H1 (cell line): ENCODE measurements at regions not wholly inside any gene's neighbourhood (a gene's known extent, or its start where the extent isn't known, plus 50 kb on each side); places are given as distances from the start of the nearest gene placed in this dataset.

ENCODE experiments used
- BCL11A ChIP-seq, 2 experiments: IDR thresholded peaks; one replicate each; pipeline ENCODE4 v1.6.1; 2011; ENCODE audit warnings: low read depth in 2 of 2, low read length in 2 of 2, mild to moderate bottlenecking in 2 of 2
- POLR2A ChIP-seq, 2 experiments: IDR thresholded peaks; 1 replicate in 1 of 2; 2 replicates in 1 of 2; pipeline ENCODE4 v1.6.1; 2011; ENCODE audit warnings: low read depth in 2 of 2, low read length in 2 of 2, mild to moderate bottlenecking in 2 of 2; ENCODE audit errors: control extremely low read depth in 1 of 2
- RXRA ChIP-seq: IDR thresholded peaks from 2 replicates; pipeline ENCODE4 v1.6.1; 2011; ENCODE audit warnings: low read depth, mild to moderate bottlenecking, low read length, moderate library complexity; ENCODE audit not compliant: insufficient read depth
- SIRT6 ChIP-seq: IDR thresholded peaks from one replicate; pipeline ENCODE4 v1.7.1; 2012; ENCODE audit warnings: low read length, inconsistent platforms
- SIX5 ChIP-seq: IDR thresholded peaks from 2 replicates; pipeline ENCODE4 v1.6.1; 2011; ENCODE audit warnings: mild to moderate bottlenecking, low read depth, low read length
- SP2 ChIP-seq: IDR thresholded peaks from 2 replicates; pipeline ENCODE4 v1.6.1; 2012; ENCODE audit warnings: mild to moderate bottlenecking, low read length, inconsistent platforms
- TF ChIP-seq, protein P1 (sequence below), 3 experiments: IDR thresholded peaks; 1 replicate in 2 of 3; 2 replicates in 1 of 3; pipeline versions ENCODE4 v1.5.1 to v1.6.1; 2011; ENCODE audit warnings: low read length in 3 of 3, mild to moderate bottlenecking in 3 of 3, inconsistent platforms in 2 of 3, low read depth in 1 of 3, moderate library complexity in 1 of 3; ENCODE audit not compliant: insufficient read depth in 1 of 3; ENCODE audit errors: control extremely low read depth in 1 of 3
- TF ChIP-seq, protein P2 (sequence below): IDR thresholded peaks from 2 replicates; pipeline ENCODE4 v1.6.1; 2012; ENCODE audit warnings: inconsistent platforms
- TF ChIP-seq, protein P3 (sequence below): IDR thresholded peaks from 2 replicates; pipeline ENCODE4 v1.6.1; 2011; ENCODE audit warnings: low read length, improper control_type of control experiment

DNA sequence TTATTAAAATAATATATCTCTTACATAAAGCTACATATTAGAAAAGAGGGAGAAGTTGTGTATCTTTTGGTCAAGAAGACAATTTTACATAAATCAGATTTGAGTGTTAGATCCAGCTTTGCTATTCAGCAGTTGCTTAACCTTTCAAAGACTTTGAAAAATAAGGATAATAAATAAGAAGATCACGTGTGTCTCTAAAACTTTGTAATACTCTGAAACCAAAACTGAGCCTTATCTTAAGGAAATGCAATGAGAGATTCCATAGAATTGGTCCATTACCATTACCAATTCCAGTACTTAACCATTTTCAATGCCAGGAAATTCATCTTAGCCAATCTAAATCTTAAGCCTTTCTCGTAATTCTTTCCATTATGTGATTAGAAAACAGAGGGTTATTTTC is 89.2 kb upstream of the COL5A2 start:
- TF ChIP-seq, protein P1, sequence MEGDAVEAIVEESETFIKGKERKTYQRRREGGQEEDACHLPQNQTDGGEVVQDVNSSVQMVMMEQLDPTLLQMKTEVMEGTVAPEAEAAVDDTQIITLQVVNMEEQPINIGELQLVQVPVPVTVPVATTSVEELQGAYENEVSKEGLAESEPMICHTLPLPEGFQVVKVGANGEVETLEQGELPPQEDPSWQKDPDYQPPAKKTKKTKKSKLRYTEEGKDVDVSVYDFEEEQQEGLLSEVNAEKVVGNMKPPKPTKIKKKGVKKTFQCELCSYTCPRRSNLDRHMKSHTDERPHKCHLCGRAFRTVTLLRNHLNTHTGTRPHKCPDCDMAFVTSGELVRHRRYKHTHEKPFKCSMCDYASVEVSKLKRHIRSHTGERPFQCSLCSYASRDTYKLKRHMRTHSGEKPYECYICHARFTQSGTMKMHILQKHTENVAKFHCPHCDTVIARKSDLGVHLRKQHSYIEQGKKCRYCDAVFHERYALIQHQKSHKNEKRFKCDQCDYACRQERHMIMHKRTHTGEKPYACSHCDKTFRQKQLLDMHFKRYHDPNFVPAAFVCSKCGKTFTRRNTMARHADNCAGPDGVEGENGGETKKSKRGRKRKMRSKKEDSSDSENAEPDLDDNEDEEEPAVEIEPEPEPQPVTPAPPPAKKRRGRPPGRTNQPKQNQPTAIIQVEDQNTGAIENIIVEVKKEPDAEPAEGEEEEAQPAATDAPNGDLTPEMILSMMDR (IDR thresholded peaks at IDR 0.05; ENCODE audit: control extremely low read depth in 1 of 3, insufficient read depth in 1 of 3, low read depth in 1 of 3, low read length in 3 of 3): no peak
- no peak for TF ChIP-seq SIRT6
- TF ChIP-seq, protein P2, sequence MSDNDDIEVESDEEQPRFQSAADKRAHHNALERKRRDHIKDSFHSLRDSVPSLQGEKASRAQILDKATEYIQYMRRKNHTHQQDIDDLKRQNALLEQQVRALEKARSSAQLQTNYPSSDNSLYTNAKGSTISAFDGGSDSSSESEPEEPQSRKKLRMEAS: no peak
- no peak for TF ChIP-seq BCL11A (IDR thresholded peaks at IDR 0.05; ENCODE audit: low read depth in 2 of 2, low read length in 2 of 2)
- no peak for TF ChIP-seq POLR2A (IDR thresholded peaks at IDR 0.05; ENCODE audit: control extremely low read depth in 1 of 2, low read depth in 2 of 2, low read length in 2 of 2)
- TF ChIP-seq, protein P3, sequence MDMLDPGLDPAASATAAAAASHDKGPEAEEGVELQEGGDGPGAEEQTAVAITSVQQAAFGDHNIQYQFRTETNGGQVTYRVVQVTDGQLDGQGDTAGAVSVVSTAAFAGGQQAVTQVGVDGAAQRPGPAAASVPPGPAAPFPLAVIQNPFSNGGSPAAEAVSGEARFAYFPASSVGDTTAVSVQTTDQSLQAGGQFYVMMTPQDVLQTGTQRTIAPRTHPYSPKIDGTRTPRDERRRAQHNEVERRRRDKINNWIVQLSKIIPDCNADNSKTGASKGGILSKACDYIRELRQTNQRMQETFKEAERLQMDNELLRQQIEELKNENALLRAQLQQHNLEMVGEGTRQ: no peak
- no peak for TF ChIP-seq RXRA
- TF ChIP-seq SP2: no peak
- no peak for TF ChIP-seq SIX5
